ENCODE measurements at regions not wholly inside any gene's neighbourhood (a gene's known extent, or its start where the extent isn't known, plus 50 kb on each side); places are given as distances from the start of the nearest gene placed in this dataset.

DNA sequence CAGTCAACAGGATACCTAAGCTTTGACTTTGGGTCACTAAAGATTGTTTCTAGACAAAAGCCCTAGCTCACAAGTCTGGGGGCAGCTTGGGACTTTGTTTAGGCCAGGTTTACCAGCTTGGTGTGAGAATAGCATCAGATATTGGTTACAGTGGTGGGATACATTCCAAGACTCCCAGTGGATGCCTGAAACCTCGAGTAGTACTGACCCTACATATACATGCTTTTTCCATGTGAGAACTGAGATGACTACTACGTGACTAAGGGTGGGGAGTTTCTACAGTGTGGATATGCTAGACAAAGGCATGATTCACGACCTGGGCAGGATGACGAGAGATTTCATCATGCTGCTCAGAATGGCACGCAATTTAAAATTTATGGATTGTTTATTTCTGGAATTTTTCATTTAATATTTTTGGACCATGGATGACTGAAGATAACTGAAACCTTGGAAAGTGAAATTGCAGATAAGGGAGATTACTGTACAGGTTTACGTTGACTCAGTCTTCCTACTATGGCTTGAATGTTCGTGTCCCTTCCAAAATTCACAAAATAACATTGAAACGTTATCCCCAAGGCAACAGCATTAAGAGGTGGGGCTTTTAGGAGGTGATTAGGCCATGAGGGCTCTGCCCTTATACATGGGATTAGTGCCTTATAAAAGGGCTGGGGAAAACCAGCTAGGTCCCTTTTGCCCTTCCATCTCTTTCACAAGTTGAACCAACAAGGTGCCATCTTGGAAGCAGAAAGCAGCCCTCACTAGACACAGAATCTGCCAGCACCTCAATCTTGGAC, 50.2 kb upstream of the CTAGE1 start:
- no peak for DNase-seq (ENCODE audit: low spot score)

DNA sequence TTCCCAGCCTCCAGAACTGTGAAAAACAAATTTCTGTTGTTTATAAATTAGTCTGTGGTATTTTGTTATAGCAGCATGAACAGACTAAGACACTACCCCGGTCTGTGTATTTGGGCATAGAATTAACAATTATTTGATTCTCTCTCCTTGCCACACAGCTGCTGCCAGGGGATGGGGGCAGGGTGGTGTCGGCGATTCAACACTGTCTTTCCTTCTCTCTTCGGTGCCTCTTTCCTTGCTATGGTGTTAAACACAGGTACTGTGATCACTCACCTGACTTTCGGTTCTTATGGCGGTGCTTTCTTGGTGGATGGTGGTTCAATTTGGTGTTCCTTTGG, 50.8 kb upstream of the CTAGE1 start:
- no peak for DNase-seq (ENCODE audit: low spot score)

DNA sequence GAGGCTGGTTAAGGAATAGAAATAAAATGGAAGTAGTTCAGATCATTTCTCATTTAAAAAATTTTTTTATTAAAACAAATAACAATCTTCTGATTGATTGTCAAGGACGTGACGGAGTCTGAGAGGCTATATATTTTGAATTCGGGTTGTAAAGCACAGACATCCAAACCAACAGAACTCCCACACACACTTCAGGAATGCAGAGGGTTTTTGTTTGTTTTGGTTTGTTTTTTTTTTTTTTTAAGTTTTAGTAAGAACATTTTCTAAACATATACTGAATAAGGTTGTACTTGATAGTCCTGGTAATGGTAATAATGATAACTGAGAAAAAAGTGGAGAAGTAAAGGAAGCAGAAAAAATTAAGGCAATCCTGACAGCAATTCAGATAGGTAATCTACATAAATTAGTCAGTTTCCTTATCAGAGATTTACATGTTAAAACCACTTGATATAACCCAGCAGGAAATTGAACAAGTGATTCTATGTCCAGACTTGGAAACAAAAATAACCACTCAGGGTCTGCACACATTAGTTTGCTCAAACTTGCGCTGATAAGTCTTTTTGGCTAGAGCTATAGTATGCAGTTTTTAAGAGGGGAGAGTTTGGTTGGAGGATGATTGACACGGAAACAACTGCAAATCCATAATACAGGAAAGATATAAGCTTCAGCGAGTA, 51.5 kb upstream of the CTAGE1 start:
- DNase-seq (ENCODE audit: low spot score): no peak

DNA sequence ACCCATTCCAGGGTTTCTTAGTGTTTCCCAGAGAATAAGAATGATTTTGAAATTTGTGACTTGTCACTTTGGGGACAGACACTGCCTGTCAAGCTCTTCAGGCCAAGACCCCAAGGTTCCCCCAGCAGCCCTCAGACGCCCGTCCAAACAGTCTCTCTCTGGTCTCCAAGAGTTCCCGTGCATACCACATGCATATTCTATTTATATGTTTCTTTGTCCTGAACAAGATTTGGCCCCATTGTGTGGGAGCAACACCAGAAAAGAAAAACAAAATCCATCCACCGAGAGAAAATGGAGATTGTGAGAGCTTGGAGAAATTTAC, 52.2 kb upstream of the CTAGE1 start:
- no peak for DNase-seq (ENCODE audit: low spot score)

DNA sequence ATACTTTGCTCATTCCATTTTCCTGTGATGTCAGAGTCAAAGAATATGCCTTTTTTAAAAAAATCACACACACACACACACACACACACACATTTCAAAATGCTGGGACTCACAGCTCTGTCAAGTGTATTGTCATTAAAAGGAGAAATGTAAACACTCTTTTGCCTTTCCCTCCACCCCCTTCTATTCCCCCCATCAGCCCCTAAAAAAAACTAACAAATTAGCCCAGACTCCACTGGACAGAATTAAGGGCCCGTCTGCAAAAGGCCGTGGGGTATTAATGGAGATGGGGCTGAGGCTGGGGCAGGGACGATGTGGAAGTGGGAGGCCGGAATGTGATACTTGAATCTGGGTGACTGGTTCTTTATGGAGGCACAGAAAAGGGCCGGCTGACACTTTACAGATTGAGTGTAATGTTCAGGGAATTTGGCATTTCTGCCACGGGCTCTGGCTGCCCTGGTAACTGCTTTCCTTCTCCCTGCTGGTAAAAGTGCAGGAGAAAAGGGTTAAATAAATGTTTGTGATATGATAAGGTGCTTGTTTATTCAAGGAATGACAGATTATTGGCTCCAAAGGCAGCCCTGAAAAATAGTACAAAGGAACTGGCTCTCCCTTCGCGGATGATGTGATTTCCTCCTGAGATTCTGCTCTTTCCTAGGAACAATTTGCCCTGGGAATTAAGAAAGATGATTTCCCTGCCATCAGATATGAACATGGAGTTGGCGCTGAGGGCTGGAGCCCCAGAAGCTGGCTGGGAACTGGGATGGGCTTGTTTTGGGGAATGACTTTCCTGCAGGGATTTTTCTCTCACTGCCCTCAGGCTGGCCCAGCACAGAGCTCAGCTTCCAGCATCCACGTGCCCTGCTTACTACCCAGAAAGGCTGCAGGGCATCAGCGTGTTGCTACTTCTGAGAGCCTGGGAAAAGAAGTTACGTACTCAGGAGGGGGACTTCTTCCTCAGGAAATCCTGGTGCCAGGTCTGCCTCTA, 52.8 kb upstream of the CTAGE1 start:
- DNase-seq (ENCODE audit: low spot score): no peak

DNA sequence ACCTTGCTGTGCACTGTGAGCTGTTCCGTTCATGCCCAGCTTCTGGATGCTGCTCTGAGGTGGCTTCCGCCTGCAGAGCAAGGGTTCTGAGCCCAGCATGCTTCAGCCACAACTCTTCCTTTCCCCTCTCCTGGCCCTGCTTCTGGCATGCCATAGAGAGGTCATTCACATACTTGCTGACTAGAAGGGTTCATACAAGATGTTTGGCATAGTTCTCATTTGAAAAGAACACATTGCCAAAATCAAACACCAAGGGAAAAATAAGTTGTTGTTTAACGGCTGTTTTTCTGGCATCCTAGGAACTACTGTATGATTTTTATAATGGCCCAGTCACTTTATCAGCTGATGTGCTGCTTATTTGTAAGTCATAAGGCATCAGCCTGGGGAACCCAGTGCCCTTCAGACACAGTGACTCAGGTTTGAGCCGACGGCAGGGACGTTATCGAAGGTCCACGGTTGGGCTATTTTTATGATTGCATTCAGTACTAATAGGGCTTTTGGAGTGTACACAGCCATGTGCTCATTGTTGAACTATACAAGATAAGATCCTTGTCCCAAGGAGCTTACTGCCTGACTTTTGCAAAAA, 53.9 kb upstream of the CTAGE1 start:
- DNase-seq (ENCODE audit: low spot score): no peak

DNA sequence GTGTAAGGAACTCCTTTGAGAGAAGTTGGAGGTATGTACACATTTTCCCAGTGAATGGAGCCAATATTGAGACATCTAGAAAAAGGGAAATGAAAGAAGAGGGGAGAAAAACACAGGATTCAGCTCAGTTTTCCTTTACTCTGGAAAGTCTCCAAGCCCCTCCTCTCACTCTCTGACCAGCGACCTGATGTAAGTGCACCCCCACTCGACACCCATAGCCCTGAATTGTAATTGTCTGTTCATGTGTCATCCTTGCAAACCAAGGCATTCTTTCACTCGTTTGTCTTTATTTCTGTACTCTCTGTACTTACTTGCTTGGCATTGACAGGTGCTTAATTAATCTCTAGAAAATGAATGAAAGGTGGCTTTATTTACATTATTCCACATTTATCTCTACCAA, 55.7 kb upstream of the CTAGE1 start:
- DNase-seq (ENCODE audit: low spot score): no peak

DNA sequence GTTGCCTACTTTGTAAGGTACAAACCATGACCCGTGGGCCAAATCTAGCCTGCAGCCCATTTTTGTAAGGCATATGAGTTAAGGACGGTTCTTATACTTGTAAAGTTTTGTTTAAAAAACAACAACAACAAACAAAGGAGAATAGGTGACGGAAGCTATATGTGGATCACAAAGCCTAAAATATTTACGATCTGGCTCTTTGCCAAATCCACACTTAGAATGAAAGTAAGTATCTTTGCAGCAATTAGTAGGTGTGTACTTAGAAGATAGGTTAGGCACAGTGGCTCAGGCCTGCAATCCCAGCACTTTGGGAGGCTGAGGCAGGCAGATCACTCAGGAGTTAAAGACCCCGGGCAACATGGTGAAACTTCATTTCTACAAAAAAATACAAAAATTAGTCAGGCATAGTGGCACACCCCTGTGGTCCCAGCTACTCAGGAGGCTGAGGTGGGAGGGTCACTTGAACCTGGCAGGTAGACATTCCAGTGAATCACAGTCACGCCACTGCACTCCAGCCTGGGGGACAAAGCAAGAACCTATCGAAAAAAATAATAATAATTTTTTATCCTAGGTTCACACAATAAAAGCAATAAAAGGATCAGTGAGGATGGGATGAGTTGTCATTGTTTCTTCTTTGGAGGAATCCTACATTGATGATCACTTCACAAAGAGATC, 57.8 kb upstream of the CTAGE1 start:
- DNase-seq (ENCODE audit: low spot score): no peak

DNA sequence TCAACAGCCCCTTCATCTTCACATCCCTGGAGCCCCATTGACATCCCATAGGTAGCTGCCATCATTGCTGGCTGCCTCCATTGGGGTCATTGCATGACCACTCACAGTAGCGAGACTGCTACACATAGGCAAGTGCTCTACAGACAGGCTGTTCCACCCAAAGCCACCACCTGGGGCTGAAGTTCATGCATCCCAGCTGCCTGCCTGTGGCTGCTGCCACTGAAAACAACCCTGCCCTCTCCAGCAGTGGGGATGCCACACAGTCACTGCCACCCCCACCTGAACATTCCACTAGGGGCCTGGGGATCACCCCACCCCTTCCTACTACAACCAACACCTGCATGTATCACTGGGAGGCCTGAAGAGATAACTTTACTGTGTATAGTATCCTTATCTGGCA, 59.5 kb upstream of the CTAGE1 start:
- DNase-seq (ENCODE audit: low spot score): no peak

DNA sequence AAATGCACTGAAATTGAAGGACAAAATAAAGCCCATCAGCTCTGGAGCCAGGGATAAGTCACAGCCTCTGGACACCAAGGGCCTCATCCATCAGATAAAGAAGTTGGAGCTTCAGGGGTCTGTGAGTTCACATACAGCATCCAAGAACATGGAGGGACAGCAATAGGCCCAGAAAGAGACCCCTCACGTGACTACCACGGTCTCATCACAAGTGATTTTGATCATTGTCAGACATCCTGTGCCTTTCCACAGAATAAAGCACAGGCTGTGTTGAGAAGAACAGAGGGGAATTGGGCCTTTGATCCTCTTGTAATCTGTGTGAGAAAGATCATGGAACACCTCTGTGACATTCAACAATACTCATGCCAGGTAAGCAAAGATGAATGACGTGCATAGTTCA, 65.2 kb upstream of the CTAGE1 start:
- no peak for DNase-seq (ENCODE audit: low spot score)

DNA sequence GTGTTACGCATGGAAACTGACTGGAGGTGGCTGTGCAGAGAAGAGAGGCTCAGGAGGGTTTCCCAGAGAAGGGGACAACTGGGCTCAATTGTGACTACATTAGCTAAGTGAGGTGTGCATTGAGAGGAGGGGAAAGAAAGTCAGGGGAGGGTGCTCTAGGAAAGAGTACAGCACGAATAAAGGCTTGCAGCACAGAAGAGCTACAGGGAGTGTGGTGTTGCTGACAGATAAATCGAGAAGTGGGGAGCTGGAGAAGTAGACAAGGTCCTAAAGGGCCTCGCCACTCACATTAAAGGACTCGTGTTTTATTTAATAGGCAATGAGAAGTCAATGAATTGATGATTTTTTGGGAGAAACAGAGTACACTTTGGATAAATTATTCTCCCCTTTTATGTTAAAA, 65.7 kb upstream of the CTAGE1 start:
- DNase-seq (ENCODE audit: low spot score): no peak

DNA sequence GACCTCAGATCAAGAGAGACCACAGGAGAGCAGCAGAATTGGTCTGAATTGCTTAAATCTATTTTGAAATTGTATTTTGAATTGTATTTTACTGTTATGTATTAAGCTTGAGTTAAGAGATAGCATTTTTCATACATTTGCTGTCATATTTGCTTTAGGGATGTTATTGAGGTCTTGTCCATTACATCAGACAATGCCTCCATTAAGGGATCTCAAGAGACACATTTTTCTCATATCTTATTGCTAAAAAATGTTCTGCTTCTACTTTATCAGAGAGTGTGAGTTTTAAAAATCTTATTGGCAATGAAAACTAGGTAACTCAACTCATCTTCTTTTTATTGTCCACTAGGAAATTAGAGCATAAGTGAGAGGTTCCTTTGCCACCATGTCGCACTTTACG, 66.8 kb upstream of the CTAGE1 start:
- no peak for DNase-seq (ENCODE audit: low spot score)

DNA sequence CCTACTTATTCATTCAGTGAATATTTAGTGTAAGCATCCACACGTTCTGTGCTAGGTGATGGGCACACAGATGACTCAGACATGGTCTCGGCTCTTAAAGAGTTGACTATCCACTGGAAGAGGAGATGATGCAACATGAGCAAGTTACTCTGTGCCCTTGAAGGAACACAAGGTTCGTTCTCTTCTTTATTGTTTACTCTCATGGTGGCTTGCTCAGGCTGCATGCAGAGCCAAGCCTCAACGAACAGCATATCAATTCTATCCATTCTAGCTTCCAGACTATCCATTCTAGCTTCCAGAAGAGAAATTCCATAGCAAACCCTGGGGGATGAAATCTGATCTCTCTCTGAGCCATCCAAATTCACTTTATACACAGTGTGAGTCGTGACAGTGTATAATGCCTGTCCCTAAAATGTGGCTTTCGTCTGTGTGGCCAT, 68.1 kb upstream of the CTAGE1 start:
- DNase-seq (ENCODE audit: low spot score): no peak

DNA sequence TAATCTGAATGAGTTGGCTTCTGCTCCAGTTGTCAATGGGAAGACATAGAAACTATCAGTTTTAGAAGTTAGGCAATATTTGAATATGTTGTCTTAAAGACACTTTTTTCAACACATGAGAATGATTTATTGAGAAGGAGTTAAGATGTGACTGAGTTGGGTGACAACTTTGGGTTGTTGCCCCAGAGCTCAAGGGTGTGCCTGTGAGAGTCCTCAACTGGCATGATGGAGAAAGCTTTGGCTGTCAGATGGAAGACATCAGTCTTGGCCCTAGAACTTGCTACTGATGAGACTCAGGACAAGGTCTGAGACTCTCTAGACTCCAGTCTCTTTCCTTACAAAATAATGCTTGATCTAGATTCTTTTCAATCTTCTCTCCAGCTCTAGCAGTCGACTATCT, 69.0 kb upstream of the CTAGE1 start:
- no peak for DNase-seq (ENCODE audit: low spot score)

DNA sequence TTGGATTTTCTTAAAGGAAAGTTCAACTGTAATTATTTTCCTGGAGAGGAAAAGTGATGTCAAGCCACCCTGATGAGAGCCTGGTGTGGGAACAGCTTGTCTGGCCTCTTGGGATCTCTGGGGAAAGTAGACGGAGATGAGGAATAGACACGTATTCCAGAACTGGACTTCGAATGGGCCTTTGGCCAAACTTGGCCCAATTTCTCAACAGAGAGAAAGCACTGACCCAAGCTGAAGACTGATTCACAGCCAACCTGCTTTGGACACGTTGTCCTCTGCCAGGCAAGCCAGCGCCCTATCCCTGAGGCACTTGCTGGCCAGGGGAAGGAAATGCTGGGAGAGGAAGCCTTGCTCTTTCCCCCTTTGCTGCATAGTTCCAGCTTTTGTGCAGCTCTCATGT, 70.8 kb upstream of the CTAGE1 start:
- no peak for DNase-seq (ENCODE audit: low spot score)

DNA sequence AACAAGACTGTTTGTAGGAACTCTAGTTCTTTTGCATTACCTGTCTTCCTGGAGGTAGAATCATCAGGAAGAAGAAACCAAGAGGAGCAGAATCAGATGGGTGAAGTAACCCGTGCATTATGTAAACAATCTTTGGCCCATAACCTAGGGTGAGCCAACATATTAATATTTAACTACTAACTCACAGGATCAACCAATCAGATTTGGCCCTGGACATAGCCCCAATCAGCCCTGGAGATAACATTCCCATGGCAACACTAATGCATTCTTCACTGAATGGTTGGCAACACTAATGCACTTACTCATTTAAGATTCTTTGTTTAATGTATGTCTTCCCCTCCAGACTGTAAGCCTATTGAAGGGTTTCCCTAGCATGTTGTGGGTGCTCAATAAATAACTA, 72.0 kb upstream of the CTAGE1 start:
- DNase-seq (ENCODE audit: low spot score): no peak

DNA sequence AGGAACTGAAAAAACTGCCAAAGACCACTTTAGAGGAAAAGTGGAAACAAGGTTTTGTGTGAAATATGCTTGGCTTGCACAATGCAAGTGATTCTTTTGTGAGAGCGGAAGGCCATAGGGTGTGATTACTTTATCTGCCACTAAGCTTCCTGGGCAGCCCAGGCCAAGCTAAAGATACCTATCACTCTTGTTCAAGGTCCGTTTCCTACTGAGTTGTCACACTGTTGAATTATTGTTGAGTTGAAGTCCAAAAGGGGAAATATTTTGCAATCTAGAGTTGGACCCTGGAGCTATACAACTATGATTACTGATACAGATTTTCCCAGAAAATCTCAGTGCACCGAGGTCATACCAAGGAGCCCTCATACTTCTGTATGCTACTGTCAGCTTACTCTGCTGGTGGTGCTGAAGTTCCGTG, 72.7 kb upstream of the CTAGE1 start:
- no peak for DNase-seq (ENCODE audit: low spot score)

DNA sequence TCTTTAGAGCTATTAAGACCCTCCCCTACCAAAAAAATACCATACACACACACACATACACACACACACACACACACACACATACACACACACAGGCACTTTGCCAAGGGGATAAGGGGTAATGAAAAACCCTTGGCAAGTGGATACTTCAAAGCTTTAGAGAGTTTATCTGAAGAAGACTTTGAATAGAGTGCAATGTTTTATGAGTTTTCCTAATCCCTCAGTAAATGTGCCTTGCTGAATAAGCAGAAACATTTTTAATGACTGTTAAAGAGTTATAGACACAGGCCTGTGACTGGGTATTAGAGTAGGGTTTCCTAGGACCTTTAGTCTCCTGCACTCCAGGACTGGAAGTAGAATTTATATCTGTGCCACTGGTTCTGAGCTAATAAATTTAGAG, 75.5 kb upstream of the CTAGE1 start:
- no peak for DNase-seq (ENCODE audit: low spot score)

DNA sequence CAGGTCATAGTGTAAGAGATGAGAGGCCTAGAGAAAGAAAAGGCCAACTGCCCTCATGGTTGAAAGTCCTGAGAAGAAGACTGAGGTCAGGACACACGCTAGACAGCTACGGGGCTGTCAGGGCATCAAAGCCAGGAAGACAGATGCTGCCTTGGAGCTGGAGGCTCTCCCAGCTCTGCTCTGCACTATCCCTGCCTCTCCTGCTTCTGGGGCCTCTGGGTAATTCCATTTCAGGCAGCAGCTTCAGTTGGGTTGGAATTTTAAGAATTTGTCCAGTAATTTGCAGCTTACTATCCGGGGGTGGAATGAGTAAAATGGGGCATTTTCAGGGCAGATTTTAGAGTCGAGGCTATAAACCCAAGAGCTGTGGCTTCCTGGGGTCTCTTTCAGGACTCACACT, 76.2 kb upstream of the CTAGE1 start:
- DNase-seq (ENCODE audit: low spot score): no peak

DNA sequence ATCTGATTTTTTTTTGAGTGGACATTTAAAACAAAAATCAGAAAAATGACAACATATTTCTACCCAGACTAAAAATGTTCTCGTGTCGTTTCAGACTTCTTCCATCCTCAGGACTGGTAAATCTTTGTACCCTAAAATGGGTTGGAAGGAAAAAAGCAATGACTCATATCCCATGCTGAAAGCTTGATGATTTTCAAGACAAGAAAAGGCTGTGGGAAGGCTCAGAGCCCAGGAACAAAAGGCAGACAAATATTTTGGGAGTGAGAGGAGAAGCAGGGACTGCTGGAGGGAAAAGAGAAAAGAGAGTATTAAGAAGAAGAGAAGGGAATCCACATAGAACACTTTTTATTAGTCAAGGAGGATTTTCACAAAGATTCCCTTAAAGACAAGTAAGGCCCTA, 77.1 kb upstream of the CTAGE1 start:
- DNase-seq (ENCODE audit: low spot score): no peak

DNA sequence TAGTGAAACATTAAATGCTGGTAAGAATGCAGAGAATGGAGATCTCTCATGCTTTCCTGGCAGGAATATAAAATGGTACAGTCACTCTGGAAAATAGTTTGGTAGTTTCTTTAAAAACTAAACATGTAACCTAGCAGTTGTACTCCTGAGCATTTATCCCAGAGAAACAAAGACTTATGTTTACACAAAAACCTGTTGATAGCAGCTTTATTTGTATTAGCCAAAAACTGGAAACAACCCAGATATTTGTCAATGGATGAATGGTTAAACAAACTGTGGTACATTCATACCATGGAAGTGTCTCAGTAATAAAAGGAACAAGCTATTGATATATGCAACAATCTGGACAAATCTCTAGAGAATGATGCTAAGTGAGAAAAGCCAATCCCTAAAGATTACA, 81.7 kb upstream of the CTAGE1 start:
- DNase-seq (ENCODE audit: low spot score): no peak

DNA sequence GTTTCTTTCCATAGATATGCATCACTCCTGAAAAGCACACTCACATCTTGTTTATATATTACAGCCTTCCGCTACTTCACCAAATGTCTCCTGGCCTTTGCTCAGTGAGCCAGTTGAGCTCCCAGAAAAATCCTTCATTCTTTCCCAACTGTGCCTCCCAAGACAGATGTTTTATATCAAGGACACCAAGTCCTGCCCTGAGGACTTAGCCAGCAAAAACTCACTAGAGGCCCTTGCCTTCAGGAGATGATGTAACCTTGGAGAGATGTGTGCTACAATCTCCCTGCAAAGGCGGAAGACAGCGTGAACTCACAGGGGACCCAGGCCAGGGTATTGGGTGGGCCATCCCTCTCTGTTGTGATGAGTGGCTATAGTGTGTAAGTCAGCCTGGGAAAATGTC, 86.1 kb upstream of the CTAGE1 start:
- no peak for DNase-seq (ENCODE audit: low spot score)
